ENCODE measurements at regions not wholly inside any gene's neighbourhood (a gene's known extent, or its start where the extent isn't known, plus 50 kb on each side); places are given as distances from the start of the nearest gene placed in this dataset.

- TF ChIP-seq POLR2A (IDR thresholded peaks at IDR 0.05; ENCODE audit: low read depth, low read length) (no peak), POLR2AphosphoS5 (IDR thresholded peaks at IDR 0.05; ENCODE audit: low read depth, low read length) (no peak), TAF1 (IDR thresholded peaks at IDR 0.05; ENCODE audit: borderline replicate concordance, low read depth, low read length) (no peak)
These were observed 352.9 kb upstream of the ROBO2 start for GRCh38 chr3:76687019-76687418.

Measured in GM12892 (cell line).